Fibroblast of skin of back (primary cell): ENCODE measurements at regions not wholly inside any gene's neighbourhood (a gene's known extent, or its start where the extent isn't known, plus 50 kb on each side); places are given as distances from the start of the nearest gene placed in this dataset.
"Not testable (repeated sequence)": the region's sequence is repeated elsewhere in the genome, so short reads cannot be mapped to it uniquely, and the experiment has no call there.

Experiments
- DNase-seq: peaks from one replicate; pipeline ENCODE4 v3.0.0-alpha.2; 2013

DNA sequence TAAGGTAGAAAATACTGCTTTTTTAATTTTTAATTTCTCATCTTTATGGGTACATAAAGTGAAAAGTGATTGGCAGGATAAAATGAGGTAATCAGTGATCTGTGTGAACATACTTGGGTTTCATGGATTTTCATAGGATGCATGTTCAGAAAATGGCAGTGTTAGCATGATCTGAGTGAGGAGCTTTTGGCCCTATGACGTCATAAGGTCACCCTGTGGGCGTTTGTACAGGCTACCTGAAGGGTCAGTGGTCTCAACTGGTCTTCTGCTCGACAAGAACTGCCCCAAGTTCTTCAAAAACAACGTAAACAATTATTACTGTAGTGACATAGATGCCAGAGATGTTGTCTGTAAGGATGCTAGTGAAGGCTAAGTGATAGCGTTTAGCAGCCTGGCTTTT, 124.5 kb upstream of the OSTN start:
- DNase-seq, result no peak

DNA sequence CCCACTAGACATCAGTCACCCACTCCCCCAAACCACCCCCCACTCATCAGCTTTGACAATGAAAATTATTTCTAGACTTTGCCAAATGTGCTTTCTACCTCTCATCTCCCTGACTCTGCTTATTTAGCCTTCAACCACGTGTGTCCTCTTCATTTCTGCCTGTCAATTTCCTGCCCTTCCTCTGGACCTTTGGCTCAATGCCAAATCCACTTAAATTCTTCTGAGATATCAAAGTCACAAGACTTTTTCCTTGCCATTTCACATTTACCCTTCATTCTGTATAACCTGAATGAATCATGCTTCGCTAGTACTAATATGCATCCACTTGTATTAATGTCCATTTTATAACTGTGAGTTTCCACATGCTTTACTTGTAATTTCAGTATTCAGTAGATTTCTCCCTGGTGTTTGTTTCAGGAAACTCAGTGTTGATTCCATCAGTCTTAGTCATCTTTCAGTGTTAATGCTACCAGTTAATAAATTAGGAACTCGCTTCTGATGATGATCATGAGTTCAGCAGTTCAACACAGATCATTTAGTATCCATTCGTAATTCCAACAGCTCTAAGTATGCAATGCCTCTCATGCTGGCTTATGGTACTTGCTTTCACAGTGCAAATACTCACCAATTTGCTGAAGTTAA, 128.2 kb upstream of the OSTN start:
- DNase-seq, result no peak

DNA sequence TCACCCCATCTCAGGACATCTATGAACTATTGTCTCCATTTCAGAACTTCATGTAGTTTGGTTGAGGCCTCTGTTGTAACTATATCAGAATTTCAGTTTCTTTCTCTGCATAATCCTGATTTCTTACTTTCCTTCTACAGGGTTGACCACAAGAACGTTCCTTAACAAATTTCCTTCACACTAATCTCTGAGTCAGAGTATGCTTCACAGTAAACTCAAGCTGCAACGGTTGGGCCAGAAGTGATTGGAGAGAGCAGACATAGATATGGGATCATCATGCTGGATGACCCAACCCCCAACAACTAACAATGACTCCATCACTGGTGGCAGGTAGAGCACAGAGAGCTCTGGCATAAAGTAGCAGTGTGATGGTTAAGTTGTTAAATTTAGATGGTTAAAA, 128.8 kb upstream of the OSTN start:
- DNase-seq, result peak; percentile 63

DNA sequence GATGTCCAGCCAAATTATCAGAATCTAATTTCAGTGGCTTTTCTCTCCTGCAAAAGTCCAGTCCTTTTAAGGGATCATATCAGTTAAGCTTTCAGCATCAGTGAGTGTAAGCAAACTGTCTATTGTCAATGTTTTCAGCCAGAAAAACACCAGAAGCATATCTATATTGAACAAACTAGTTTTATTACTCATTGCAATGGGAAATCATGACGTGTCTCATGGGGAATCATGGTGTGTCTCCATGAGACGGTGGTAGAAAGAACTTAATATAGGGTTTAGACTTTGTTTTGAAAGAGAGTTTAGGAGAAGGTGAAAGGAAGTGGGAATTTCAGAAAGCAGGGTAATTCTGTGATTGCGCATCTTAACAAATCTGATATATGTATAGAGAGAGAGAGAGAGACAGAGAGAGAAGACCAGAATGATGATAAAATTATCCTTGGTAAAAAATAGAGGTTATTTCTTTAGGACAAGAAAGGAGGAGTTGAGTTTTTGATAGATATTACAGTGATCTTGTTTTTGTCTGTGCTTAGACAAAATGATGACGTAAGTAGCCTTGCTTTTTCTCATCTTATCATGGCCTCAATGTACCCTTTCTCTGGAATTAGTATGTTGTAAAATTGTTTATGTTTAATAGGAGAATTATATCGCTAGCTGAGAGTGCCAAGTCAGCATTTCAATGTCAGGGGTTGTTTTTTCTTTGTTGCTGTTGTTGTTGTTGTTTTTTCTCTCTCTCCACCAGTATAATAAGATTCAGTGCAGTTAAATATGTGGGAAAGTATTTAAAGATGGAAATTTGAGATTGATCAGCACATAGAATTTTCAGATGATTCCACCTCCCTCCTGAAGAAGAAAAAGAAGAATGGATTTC, 129.9 kb upstream of the OSTN start:
- DNase-seq, result no peak

DNA sequence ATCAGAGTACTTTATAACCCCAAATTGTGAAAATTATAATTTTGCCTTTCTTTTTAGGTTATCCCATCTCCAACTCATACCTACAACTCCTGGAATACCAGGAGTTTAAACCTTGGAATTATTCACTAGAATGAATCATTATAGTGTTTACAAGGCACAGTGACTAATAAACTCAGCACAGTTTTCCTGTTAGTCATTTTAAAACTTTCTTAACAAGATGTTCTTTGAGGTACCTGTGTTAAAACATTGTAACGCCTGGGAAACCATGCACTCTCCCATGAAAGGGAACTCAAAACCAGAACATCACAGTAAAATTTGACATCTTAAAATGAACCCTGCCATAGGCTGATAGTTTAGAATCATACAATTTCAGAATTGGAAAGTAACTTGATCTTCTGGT, 132.4 kb upstream of the OSTN start:
- DNase-seq, result peak; percentile 17

DNA sequence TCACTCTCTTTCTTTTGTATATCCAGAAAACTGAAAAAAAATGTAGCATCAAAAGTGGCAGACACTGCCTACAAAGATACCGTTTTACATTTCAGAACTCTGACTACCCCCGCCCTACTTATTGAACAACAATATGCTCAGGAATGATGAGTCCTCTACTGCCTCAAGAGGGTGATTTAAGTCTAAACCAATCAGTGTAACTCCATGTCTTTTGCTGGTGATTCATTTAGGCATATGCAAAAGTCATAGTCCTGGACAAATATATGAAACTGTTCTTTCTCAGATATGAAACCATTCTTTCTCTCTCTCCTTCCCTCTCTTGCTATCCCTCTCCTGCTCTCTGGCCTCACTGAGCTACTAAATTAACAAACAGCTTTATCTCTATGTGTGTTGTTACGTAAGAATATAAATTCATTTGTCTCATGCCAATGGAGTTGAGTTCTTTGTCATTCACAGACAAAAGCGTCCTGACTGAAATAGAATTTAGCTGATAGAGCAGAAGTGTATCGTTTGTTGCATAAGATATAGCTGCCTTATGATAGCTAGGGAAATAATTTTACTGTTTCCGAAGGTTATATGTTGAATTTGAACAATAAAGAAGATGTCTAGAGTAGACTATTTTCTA, 133.7 kb upstream of the OSTN start:
- peak; percentile 34 for DNase-seq

DNA sequence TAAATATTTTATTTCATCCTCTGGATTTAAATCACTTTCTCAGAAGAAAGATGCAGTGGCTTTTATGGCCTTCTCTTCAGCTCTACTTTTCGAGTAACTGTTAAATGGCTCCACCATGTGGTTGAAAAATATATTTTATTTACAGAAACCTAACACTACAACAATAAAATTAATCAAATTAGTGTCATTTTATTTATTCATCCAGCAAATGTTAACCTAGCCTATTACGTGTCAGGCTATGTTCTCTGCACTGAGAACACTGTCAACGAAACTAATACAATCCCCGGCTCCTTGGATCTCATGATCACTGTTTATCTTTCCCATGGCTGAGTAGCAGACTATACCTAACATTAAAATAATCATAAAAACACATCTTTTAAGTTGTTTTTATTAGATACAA, 148.0 kb upstream of the OSTN start:
- peak; percentile 20 for DNase-seq

DNA sequence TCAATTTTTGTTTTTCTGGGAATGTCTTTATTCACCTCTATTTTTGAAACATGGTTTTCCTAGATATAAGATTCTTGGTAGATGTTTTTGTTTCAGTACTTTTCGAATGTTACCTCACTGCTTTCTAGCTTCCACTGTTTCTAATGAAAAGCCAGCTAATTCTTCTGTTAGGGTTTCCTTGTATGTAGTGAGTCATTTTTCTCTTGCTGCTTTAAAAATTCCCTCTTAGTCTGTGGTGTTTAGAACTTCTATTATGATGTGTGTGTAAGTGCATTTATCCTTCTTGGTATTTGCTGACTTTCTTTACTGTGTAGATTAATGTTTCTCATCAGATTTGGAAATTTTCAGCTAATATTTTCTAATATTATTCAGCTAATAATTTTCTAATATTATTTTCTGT, 151.1 kb upstream of the OSTN start:
- no peak for DNase-seq

DNA sequence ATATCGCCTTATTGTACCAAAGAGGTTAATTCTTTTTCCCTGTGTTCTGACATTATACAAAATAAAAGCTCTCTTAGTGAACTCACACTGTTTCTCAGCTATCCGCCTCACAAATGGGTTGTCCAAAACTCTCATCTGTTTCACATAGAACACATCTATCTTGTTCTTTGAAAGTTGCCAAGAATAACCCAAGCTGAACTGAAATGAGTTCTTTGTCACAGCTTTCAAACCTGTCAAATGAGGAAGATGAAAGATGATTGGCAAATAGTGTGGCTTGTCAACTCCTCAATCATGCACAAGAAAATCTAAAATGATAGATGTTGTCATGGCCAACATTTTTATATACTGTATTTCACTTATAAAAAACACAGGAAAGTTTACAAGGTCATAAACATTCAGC, 168.1 kb upstream of the OSTN start:
- no peak for DNase-seq

DNA sequence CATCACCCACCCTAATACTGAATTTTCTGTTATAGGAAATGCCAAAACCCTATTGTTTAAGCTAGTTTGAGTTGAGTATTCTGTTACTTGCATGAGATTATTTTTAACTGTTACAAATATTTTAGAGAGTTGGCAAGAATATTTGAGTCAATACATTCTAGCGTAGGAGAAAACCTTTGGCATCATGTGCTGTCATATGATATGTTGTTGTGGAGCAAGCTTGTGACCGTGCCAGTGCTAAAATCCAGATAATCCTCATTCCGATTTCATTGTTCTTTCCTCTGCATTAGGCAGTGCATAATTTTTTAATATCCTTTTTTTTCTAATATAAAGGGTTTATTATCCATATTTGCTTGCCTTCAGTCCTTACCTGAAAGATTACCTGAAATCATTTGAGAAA, 168.0 kb upstream of the GMNC start:
- no peak for DNase-seq

DNA sequence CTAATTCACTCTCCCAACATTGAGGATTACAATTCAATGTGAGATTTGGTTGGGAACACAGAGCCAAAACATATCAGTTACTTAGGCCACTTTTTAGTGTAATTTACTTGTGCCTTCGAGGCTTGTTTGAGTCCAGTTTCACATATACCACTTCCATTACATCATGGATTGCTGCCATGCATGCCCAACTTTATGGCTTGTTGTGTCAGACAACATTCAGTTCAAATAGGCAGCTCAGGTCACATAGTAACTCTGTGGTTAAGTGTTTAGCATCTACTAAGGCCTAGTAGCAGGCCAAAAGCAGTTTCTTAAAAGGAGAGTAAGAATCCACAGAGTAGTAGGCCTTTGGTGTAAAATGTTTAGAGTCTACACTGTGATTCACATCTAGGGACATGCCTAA, 164.3 kb upstream of the GMNC start:
- no peak for DNase-seq

DNA sequence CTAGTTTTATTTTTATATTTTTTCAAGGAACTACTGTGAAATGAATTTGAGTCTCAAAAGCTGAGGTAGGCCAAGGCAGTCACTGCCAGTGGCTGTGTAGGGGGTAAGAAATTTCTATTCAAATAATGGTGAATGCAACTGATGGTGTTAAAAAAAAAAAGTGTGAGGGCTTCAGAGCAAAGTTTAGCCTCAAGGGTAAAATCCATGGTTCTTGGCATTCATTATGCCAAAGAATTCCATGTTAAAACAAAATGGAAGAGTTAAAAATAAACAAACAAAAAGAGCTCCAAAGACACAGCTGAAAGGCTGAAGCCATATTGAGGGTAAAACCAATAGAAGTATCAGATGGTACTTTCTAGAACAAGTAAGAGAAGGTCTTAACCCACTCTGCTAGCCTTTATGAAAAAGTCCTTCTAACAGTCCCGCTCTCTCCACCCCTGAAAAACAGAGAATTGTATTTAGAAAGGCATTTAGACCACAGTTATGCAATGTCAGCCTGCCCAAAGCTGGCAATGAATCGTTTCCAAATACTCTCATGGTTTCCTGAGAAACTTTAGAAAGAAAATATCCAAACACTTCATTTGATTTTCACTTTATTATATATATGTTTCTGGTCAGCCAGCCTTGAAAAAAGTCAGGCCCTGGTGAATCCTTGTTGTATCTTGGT, 158.4 kb upstream of the GMNC start:
- DNase-seq, result no peak

DNA sequence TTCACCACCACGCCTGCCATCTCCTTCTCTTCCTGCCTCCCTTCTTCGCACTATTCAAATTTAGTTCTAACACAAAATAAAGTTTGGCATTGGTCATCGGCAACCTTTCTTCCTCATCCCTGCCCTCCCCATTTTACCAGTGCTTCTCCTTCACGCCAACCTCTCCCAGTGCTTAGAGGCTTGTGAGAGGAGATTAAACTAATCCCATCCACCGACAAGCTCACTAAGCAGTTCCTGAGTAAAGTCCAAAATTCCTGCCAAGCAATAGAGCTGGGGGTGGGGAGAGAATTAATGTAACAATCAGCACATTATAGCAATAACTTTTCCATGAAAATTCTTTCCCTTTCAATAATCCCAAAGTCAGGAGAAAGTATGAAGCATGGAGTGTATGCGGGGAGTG, 157.4 kb upstream of the GMNC start:
- DNase-seq, result no peak

DNA sequence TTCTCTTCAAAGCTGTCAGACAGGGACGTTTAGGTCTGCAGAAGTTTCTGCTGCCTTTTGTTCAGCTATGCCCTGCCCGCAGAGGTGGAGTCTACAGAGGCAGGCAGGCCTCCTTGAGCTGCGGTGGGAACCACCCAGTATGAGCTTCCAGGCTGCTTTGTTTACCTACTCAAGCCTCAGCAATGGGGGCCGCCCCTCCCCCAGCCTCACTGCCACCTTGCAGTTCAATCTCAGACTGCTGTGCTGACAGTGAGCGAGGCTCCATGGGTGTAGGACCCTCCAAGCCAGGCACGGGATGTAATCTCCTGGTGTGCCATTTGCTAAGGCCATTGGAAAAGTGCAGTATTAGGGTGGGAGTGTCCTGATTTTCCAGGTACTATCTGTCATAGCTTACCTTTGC, 153.5 kb upstream of the GMNC start:
- DNase-seq, result not testable (repeated sequence)

DNA sequence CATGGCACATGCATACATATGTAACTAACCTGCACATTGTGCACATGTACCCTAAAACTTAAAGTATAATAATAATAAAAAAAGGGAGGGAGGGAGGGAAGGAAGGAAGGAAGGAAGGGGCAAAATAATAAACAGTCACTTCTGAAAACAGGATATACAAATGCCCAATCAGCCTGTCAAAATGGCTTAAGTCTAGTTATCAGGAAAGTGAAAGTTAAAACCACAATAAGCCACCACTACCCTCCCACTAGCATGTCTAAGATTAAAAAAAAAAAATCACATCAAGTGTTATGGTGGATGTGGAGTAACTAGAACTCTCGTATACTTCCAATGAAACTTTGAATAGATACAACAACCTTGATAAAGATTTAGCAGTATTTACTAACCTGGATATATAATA, 145.6 kb upstream of the GMNC start:
- DNase-seq, result no peak

DNA sequence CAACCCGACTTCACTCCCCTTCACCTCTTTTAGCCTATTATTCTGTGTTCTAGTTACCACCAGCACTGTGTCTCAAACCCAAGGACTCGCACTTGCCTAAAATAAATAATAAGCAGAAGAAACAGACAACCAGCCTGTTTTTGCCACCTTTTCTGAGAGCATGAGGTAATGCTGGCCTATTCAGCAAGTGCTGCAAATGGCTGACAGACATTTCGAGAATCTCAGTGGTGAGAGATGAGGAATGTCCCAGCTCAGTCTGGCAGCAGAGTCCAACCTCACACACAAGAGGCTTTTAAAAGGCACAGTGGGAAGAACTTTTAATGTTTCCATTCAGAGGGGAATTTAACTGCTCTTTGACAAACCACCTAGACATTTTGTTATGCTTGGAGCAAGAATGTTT, 143.3 kb upstream of the GMNC start:
- no peak for DNase-seq

DNA sequence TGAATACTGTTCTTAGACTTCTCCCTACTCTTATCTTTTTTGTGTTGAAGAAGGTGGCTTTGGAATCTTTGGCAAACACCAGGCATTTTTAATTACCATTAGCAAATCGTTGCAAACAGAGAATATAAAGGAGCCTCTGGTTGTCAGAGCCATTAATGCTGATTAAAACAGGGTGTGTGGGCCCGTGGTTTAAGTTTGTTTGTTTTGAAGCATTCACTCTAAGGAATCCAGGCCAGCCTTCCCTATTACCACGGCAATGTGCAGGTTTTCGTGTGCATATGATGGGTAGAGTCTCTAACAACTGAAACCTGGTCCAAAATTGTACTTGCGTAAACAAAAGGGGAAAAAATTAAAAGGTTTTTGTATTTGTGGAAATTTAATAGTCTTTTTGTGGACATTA, 141.2 kb upstream of the GMNC start:
- DNase-seq, result no peak

DNA sequence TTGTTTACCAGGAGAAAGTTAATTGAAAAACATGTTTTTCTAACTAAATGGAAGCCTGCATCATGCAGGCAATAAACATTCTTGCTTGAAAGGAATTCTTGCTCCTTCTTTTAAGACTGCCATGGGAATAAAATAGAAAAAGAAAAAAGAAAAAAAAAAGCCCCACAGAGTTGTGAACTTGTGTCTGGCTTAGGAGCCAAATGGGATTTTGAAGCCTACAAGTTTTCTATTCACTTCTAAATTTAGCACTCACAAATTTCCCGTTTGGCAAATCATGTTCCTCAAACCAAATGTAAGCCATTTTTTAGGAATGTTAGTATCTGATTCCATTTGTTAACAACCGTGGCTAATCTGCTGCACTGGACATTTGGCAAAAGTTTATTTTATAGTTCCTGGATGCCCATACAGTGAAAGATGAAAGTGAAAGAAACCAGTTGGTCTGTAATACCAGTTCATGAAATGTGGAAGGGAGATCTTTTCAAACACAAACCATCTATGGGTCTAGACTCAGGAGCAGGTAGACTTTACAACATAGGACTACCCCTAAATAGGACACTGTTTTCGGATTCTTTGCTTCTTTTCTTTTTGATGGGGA, 133.8 kb upstream of the GMNC start:
- DNase-seq, result no peak

DNA sequence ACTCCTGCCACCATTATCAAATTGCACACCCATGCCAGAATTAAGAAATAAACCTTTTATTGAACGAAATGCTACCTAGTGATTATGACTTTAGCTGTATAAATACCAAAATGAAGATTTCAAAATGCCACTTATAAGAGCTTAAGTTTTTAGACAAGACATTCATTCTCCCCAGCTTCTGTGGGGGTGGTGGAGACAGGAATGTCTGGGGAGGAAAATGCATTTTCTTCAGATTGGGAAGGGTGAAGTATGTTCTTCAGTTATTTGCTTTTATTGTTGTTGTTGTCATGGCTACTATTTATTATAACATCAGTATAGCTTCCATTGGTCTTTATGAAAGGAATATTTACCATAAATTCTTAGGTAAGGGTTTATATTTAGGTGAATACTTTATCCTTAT, 132.7 kb upstream of the GMNC start:
- DNase-seq, result no peak

DNA sequence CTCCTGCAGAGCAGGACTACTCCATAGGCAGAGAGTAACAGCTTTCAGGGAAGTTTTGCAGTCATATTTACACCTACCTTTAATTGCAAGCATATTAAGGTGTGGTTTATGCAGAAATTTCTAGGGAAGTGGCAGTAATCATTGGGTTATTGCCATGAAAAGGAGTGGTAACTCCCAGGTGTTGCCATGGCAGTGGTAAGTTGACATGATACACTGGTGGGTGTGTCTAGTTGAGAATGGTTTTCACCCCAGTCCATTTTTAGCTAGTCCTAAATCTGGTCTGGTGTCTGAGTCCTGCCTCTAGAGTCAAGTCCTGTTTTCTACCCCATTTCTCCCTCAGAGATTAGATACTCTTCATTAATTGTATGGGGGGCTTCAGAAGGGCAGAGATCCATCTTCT, 128.4 kb upstream of the GMNC start:
- no peak for DNase-seq

DNA sequence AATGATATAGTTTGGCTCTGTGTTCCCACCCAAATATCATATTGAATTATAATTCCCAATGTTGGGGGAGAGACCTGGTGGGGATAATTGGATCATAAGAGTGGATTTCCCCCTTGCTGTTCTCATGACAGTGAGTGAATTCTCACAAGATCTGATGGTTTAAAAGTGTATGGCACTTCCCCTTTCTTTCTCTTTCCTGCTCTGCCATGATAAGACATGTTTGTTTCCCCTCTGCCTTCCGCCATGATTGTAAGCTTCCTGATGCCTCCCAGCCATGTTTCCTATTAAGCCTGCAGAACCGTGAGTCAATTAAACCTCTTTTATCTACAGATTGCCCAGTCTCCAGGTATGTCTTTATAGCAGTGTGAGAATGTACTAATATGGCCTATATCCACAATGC, 126.7 kb upstream of the GMNC start:
- DNase-seq, result no peak

DNA sequence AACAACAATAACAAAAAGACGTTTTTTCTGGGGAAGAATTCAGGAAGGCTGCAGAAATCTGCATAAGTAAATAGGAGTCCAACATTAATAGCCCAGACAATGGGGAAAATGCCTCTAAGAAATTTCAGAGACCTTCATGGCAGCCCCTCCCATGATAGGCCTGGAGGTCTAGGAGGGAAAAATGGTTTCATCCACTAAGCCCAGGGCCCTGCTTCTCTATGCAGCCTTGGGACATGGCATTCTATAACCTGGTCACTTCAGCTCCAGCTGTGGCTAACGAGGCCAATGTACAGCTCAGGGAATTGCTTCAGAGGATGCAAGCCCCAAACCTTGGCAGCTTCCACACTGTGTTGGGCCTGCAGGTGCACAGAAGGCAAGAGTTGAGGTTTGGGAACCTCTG, 125.6 kb upstream of the GMNC start:
- DNase-seq, result no peak
